GM12873 (cell line): ENCODE measurements at regions not wholly inside any gene's neighbourhood (a gene's known extent, or its start where the extent isn't known, plus 50 kb on each side); places are given as distances from the start of the nearest gene placed in this dataset.
A peak's percentile ranks its signal among the peaks of the same experiment; 100 is the strongest.

Source experiments
- TF ChIP-seq, protein P1 (sequence below): IDR thresholded peaks from 2 replicates; pipeline ENCODE4 v1.5.1; 2012; ENCODE audit warnings: low read depth, mild to moderate bottlenecking, moderate library complexity, low read length, control low read depth; ENCODE audit not compliant: insufficient read depth; ENCODE audit errors: missing control alignments

DNA sequence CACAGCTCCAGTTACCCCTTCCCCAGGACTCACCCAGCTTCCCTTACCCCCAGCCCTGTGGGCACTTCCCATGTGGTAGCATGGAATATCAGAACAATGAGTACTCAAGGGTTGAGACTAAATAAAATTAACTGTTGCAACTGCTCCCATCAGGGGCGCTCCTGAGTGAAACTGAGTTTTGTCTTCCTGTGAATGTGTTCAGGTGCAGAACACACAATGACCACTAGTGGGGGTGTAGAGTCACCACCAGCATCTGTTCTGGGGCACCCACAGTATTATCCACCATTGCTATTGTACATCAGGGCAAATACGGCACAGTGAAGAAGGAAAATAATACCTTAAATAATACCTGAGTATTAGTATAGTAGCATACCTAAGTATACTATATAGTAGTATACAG is 689.7 kb downstream of the TBC1D22A start:
- TF ChIP-seq, protein P1, sequence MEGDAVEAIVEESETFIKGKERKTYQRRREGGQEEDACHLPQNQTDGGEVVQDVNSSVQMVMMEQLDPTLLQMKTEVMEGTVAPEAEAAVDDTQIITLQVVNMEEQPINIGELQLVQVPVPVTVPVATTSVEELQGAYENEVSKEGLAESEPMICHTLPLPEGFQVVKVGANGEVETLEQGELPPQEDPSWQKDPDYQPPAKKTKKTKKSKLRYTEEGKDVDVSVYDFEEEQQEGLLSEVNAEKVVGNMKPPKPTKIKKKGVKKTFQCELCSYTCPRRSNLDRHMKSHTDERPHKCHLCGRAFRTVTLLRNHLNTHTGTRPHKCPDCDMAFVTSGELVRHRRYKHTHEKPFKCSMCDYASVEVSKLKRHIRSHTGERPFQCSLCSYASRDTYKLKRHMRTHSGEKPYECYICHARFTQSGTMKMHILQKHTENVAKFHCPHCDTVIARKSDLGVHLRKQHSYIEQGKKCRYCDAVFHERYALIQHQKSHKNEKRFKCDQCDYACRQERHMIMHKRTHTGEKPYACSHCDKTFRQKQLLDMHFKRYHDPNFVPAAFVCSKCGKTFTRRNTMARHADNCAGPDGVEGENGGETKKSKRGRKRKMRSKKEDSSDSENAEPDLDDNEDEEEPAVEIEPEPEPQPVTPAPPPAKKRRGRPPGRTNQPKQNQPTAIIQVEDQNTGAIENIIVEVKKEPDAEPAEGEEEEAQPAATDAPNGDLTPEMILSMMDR: peak; percentile 42

DNA sequence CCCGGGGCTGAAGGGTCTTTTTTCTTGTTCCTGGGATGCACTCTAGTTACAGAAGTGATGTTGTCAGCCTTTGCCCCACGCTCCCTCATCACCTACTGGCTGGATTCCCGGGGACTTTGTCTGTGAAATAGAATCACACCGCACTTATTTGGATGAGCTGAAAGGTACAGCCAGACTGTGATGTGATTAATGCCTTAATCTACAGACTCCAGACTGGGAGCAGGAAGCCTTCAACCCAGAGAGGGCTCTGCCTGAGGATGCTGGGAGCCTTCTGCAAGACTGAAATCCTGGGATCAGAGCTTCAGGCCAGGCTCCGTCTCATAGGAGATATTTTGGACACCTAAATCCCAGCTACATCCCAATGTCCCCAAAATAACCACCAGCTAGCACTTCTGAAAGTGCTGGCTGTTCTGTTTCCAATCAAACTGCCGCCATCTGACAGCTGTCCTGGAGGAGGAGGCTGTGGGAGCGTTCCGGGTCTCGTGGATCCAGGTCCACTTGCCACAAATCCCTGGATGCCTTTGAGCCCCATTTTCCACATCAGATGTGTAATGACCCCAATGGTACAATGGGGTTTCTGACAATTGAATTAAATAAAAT is 688.5 kb downstream of the TBC1D22A start:
- TF ChIP-seq, protein P1: no peak

DNA sequence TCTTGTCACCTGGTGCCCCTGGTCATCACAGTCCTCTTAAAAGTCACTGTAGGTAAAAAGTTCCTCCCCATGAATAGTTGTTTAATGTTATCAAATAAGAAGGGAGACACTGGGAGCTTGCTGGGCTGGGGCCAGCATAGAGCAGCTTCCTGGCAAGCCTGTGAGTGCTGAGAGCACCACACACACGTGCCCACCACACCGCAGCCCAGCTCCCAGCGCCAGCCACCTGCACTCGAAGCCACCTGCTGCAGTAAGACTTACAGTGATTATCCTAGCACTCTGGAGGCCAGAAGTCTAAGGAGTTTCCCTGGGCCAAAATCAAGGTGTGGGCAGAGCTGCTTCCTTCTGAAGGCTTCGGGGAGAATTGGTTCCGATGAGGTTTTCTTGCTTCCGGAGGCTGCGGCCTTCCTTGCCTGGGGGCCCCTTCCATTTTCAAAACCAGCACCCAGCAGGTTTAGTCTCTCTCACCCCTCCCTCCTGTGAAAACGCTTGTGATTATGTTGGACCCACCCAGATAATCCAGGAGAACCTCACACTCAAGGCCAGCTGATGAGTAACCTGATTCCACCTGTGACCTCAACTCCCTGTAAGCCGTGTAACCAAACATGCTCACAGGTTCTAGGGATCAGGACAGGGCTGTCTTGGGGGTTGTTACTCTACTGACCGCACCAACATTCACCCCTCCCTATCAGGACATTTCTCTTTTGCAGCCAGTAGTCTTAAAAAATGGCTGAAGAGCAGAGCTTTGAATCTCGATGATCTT is 687.2 kb downstream of the TBC1D22A start:
- TF ChIP-seq, protein P1: no peak

DNA sequence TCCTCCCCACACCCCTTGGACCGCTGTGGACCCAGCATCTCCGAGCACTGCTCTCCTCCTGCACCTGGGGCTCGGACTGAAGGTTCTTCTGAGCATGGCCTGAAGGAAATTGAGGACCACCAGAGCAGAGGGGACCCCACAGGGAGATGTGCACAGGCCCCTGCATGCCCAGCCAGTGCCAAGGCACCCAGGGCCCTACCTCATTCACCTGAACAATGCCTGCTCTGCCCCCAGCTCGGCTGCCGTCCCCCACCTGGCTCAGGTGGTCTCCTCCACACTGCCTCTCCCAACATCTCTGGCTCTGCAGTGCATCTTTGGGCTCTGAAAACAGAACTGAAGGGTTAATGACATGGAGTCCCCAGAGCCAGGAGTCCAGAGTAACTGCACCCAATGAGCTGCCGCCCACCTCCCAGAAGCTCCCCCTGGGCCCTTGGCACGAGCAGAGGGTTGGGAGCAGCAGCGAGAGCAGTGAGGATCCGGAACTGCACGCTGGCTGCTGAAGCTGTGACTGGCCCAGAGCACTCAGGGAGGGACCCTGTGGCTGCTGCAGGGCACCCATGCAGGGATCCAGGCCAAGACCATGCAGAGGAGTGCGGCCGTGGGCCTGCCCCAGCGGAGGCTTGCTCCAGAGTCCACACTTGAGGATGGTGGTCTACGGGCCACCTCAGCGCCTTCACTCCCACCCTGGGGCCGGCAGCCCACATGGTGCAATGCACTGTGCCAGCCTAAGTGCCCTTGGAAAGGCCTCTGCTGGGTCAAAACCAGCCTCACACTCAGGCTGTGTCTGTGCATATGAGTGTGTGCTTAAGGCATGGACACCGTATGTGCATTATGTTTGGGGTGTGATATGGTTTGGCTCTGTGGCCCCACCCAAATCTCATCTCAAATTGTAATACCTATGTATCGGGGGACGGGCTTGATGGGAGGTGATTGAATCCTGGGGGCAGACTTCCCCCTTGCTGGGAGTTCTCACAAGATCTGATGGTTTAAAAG is 686.1 kb downstream of the TBC1D22A start:
- TF ChIP-seq, protein P1: no peak

DNA sequence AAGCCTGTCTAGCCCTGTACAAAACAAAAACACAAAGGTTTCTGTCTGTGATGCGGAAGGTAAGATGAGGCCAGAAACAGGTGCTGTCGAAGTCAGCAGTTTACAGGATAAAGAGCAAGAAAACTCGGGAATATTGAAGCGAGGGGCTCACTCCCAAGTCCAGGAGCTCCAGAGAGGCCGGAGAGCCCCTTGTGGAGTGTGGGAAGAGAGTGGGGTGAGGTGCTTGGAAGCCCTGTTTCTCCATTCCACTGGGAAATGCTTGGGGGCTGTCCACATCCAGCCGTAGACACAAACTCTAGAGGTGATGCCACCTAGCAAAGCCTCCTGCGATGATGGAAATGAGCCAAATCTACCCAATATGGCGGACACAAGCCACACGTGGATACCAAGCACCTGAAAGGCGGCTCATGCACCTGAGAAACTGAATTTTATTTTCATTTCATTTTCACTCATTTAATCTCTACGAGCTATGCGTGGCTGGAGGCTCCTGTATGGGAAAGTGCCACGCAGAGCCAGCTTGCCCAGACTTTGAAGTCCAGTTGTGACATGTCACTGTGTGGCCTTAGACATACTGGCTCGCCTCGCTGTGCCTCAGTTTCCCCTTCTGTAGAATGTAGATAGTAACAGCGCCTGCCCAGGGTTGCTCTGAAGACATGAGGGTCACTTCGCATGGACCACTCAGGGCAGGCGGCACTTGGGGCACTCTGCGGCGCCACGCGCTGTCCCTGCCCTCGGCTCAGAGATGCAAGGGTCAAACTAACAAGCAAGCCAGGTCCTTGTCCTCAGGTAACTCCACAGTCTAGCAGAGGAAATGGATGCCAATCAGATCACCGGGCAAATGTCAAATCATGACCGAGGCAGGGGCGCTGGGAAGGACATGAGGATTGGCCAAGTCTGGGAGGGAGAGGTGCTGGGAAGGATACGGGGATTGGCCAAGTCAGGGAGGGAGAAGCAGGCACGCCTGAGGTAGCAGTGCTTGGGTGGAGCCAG is 684.7 kb downstream of the TBC1D22A start:
- TF ChIP-seq, protein P1: no peak

DNA sequence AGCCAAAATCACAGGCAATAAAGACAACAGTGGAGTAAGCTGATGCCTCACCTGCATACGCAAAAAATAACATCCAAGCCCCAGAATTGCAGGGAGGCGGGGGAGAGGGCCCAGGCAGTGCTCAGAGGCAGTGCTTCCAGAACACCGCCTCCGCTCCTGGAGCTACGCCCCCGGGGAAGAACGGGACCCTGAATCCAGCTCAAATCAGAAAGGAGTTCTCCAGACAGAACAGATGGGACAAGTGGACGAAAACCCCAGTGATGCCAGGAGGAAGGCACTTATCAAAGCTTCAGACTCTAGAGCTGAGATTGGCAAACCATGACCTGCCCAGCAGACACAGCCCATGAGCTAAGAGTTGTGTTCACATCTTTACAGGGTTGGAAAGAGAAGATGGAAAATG is 683.9 kb downstream of the TBC1D22A start:
- TF ChIP-seq, protein P1: no peak
